GM18907 (cell line): ENCODE measurements at regions not wholly inside any gene's neighbourhood (a gene's known extent, or its start where the extent isn't known, plus 50 kb on each side); places are given as distances from the start of the nearest gene placed in this dataset.

ENCODE experiments used
- ATAC-seq: cut with Tn5 transposase; IDR thresholded peaks from one replicate; pipeline ENCODE4 v1.9.1; 2021; ENCODE audit warnings: mild to moderate bottlenecking, moderate library complexity; ENCODE audit not compliant: unreplicated experiment

DNA sequence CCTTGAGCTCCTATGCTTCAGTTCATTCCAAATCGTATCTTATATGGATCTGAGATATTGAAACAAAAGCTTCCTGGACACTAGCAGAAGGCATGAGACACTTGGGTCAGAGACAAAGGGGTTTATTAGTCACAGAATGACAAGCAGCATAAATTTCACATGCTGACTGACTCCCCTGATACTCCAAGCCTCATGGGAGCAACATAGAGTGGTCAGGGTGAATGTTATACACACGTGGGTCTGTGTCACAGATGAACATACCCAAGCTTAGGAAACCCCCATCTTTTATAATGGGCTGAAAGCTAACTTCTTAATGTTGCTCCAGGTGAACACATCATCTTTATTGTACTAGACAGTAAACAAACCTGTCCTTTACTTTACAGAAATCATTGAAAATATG, 599.9 kb upstream of the RGS18 start:
- peak; percentile 67 for ATAC-seq

DNA sequence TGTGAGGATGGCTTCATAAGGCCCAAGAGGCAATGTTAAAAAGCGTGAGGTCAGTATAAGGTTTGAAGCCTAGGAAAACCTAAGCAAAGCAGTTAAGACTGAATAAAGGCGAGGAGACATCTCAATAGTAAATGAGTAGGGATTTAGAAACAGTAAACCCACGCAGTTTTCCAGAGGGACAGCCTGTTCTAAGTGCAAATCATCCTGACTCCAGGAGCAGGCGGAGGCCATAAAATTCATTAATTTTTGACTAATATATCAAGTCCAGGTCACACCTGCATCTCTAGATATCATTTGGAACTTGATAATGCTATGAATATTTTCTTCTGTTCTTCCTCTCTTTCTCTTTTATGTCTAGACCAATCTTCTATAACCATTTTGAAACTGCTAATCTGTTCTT, 597.0 kb upstream of the RGS18 start:
- no peak for ATAC-seq

DNA sequence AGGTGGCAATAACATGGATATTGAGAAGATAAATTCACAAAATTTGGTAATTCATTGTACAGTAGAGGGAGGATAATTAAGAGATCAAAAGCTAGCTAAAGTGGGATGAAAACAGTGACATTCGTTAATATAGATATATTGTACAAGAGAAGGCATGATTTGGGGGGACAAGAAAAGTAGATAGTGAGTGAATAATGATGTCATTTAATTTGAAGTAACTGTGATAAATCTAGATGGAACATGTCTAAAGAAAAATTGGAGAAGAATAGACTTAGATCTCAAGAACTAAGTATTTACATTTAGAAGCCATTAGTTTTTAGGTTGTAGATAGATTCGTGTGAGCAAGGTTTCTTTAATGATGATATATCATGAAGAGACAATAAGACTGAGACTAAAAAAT, 594.0 kb upstream of the RGS18 start:
- no peak for ATAC-seq

DNA sequence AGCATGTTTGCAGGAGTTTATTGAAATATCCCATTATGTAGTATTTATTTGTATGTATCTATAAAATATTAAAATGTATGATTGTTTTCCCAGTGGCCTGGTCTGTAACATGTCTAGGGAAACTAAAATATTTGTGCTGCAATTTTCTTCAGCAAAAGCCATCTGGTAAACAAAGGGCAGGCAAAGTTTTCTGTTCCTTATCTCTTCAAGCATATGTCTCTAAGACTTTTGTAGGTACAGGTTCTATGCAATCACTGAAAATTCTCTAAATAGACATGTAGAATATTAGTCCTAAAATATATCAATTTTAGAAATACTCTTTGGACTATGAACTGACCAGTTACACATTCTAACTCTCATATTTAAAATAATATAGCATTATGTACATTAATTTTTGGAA, 585.8 kb upstream of the RGS18 start:
- no peak for ATAC-seq

DNA sequence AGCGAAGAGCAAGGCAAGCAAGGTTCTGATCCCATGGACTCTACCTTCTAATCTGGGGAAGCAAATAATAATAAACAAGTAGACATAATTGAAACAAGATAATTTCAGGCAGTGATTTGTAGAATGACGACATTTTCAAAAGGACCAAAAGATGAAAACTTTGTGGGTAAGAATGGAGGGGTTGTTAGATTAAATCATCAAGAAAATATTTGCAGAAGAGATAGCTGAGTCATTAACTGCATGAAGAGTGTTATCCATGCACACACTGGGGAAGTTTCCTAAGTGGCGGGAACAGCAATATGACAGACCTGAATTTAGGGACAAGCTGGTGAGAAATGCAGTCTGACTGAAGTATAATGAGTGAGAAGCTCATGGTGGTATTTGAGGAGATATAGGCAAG, 583.1 kb upstream of the RGS18 start:
- no peak for ATAC-seq

DNA sequence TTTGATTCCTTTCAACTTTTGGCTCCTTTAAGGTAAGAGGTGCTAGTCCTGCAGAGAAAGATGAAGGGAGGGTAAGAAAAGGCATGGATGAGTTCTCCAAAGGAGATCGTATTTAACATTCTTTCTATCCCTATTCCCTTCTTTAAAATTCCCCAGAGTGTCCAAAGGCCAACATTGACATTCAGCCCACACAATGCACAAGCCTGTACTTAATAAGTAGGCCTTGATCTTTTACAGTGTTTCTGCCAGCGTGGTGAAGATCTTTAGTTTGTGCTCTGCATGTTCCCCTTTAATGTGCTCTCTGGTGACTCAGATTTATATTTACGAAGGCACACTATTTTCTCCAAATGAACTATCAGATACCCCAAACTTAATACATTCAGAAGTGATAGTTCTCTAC, 582.5 kb upstream of the RGS18 start:
- no peak for ATAC-seq

DNA sequence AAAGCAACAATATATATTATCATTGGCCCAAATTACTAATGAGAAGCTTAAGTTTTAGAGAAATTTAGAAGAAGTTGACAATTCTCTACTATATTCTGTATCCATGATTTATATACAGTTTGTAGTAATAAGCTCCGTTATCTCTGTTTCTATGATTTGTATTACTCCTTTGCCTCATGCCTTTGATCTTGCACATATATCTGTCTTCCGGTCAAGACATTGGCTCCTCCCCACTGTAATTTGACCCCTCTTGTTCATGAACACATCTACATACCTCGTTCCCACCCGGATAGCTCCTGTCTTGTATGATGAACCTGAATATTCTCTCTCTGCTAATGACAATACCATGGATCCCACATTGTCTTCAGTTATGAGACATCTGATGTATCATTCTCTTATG, 581.0 kb upstream of the RGS18 start:
- no peak for ATAC-seq

DNA sequence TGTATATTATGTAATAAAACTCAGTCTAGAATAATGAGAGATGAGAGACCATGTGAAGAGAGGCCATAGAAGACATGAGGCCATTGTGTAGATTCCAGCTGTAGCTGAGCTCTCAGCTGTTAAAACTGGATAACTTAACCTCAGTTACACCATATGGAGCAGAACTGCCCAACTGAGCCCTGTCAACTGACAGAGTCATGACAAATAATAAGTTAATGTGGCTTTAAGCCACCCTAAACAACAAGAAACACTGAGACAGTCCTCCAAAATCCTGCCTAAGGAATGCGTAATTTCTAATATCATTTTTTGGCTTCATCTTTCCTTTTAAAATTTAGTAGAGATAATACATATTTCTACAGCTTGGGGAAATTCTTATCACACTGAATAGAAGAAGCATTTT, 580.0 kb upstream of the RGS18 start:
- no peak for ATAC-seq

DNA sequence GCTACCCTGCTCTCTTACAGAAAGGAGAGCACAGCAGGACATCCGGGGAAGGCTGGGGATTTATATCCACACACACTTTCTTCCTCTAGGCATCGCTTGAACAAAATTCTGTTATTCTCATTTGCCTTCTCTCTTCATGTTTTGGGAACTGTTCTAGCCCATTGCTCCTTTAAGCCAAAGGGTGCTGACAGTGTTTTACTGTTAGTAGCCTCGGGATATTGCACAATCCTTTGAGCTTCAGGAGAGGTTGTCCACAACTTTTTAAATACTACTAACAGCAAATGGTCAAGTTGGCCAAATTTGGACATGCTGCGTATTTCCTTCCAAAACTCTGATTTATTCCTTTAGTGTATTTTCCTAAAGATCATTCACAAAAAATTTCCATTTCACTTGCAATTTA, 579.2 kb upstream of the RGS18 start:
- ATAC-seq, result no peak

DNA sequence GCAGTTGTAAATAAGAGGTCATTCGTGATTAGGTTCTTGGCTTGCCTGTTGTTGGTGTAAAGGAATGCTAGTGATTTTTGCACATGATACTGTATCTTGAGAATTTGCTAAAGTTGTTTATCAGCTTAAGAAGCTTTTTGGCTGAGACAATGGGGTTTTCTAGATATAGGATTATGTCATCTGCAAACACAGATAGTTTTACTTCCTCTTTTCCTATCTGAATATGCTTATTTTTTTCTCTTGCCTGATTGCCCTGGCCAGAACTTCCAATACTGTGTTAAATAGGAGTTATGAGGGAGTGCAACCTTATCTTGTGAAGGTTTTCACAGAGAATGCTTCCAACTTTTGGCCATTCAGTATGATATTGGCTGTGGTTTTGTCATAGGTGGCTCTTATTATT, 576.1 kb upstream of the RGS18 start:
- ATAC-seq, result peak; percentile 89

DNA sequence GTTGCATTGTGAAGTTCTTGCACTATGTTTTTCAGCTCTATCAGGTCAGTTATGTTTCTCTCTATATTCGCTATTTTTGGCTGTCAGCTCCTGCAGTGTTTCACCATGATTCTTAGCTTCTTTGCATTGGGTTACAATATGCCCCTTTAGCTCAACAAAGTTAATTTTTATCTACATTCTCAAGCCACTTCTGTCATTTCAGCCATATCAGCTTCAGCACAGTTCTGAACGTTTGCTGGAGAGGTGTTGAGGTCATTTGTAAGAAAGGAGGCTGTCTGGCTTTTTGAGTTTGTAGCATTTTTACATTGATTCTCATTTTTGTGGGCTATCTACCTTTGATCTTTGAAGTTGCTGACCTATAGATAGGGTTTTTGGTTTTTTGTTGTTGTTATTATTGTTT, 573.2 kb upstream of the RGS18 start:
- ATAC-seq, result no peak

DNA sequence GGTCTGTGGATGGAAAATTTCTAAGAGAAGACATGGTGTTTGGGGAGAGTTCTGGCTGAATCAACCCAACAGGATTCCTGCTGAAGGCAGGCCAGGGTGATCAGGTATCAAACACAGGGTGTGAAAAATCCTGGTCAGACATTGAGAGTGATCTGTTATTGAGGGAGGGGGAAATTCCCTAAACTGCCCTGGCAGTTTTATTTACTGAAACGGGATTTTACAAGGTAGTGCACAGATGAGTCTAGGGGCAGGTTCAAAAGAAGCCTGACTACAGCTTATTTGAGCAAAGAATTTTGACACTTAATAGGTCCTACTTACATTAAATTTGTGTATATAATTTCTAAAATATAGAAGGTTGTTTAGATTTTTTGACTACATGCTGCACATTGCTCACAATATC, 569.4 kb upstream of the RGS18 start:
- ATAC-seq, result no peak

DNA sequence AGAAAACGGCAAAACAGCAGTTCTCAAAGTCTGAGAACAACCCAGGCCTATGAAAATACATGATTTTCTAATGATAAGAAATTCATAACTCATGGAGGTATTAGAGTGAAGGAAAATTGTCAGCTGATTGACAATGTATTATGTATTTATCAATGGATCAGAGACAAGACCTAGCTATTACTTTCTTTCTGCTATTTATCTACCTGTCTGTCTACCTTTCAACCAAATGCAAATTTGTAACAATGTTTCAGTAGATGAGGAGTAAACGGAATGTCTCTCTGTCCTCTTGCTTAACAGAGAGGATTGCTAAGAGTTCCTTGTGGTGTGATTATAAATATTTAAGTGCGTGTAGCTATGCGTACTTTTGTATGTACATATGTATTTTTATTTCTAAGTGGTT, 568.7 kb upstream of the RGS18 start:
- ATAC-seq, result no peak

DNA sequence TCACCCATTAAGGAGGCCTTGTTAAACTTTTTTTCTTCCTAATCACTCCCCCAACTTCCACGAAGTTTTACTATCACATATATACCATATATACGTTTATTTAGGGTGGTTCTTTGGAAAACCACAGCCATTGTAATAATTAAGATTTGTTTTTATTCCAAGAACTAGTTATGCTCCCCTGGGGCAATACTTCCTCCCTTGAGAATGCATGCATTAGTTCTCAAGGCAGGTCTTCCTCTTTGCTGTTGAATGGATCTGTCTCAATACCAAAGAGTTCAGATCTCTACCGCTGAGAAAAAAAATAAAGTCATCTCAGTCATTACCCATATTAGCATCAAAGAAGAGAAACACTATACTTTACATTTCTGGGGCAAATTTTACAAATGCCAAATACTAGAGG, 567.7 kb upstream of the RGS18 start:
- no peak for ATAC-seq

DNA sequence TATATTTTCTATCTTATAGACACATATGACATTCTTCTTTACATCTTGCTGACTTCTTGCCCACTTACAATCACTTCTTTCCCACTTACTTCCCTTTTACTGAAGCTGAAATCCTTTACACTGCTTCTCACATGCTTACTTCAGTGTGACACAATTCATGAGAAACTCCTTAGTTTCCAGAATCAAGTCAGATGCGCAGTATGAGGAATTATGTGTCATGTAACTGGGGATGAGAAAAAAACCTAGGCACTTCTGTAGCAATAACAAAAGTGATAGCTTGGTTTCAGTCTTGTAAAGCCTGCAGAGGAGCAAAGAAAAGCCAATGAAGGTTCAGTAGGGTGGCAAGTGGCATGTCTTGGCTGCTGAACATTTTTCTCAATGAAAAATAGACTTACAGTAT, 566.2 kb upstream of the RGS18 start:
- ATAC-seq, result no peak

DNA sequence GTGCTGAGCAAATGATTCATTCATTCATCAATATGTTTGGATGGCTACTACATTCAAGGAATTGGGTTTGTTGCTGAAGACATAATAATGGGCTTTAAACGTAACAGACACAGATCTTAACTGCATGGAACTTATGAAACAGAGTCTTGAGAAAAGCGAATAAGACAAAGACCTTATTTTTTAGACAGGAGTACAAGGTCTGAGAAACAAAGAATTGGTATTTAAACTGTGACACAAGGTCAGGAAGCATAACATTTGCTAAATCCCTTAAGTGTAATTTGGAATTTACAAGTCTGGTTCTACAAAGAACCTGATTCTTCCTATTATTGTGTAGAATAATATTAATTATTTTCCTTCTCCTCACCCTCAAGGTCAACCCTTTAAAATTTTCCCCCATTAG, 565.4 kb upstream of the RGS18 start:
- no peak for ATAC-seq

DNA sequence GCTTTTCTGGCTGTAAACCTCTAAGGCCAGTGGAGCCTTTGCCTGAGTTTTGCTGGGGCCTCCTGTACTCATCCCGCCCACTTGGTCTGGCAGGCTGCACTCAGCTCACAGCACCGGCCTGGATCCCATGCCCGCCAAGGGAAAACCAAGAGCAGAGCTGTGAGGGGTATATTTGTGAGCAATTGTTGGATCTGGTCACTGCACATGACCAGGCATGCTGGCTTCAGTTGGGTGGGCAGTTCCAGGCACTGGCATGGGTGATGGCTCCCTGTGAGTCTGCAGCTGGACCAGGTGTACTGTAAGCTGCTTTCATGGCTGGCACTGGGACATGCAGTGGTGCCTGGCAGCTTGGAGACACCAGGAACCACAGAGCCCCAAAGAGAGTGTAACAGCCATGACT, 563.1 kb upstream of the RGS18 start:
- ATAC-seq, result no peak

DNA sequence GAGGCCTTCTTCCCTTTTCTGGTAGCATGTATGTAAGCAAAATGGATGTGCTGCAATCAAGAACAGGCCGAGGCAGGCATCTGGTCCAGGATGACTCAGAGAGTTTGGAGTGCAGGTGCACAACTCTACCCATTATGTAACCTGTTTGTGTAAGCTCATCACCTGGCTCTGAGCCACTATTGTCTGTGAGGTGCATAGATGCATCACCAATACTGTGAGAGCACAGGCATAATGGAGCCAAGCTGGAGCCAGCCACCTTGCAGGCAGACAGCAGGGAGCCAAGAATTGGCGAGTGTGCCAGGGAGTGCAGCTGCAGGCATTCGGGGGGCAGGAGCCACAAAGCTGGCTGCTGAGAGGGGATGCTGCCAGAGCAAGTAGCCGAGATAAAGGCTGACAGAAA, 549.9 kb upstream of the RGS18 start:
- ATAC-seq, result no peak

DNA sequence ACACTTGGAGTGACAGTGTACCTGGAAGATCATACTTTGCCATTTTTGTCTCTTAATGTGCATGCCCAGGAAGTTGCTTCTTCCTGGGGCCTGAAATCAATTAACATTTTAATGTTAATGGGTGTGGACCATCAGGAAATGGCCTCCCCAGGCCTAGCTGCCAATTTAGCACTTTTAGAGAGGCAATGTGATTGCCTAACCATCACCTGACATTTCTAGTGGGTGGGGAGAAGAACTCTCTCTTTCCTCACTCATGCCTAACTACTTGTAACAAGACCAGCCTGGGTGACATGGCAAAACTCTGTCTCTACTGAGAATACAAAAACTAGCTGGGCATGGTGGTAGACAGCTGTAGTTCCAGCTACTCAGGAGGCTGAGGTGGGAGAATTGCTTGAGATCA, 549.0 kb upstream of the RGS18 start:
- ATAC-seq, result no peak

DNA sequence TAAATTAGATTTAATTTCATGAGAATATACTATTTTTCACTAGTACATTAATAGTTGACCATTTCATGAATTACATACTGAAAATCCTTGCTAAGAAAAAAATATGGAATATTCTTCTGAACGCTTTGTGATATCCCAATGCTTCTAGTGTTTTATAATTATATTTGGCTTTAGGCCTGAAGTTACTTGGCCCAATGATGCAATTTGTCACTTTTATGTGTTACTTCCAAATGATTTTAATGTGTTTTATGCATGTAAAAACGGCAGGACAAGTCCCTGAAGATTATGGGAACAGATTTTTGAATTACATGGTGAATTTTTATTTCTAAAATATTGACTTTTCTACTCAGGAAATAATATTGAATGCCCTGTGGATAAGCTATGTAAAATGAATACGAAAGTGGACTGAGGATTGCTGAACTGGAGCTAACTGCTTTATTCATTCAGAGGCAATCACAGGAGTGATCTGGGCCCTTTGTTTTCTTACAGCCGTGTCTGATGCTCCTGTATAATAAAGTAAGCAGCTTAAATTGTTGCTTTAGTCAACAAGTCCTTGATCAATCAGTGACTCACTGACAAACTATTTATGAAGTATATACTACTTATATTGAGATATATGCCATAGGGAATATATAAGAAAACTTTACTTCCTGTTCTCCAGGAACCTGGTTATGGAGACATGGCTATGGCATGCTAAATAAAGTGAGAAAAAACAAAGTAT, 543.0 kb upstream of the RGS18 start:
- no peak for ATAC-seq

DNA sequence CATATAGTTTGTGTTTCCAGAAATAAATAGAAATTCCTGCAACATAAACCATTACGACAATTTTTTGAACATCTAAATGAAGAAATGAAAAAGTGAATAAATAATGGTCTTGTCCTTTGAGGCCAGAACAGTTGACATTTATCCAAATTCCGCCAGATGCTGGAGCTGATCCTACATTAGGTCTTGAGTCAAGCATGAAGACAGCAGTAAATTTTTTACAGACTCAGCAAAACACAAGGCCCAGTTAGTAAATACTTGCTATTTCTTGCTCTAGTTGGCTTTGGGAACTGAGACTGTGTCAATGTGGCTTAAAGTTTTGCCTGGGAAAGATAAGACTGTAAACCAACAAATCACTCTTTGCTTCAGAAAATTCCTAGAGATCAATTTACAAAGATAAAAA, 540.1 kb upstream of the RGS18 start:
- ATAC-seq, result no peak

DNA sequence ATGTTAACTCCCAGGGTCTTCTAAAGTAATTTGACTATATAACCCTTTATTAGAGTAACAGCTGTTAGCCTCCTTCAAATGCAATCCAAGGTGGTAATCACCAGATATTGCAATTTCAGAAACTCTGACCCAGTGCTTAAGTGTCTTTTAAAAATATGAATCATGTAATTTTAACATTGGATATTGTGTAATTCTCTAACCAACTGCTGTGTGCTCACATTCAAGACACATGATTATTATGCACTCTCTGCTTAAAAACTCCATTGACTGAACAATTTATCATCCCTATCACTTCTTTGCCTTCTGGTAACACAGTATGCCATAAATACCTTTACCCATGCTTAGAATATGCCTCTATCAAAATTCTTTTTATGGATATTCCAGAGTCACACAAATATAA, 537.4 kb upstream of the RGS18 start:
- ATAC-seq, result no peak

DNA sequence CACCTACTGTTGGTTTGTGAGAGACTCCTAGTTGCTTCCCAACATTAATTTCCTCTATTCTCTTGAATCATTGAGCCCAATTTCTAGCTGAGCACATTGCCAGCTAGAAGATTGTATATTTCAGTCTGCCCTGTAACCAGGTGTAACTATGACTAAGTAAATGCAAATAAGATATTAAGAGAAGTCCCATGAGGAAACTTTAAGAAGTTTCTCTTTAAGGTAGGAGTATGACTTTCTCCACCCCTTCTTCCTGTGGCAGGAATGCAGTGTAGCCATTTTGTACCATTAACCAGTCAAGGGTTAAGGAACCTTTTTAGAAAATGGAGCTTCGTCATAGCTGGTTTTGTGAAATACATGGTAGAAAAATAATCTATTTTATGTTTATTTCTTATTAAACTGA, 534.2 kb upstream of the RGS18 start:
- ATAC-seq, result no peak

DNA sequence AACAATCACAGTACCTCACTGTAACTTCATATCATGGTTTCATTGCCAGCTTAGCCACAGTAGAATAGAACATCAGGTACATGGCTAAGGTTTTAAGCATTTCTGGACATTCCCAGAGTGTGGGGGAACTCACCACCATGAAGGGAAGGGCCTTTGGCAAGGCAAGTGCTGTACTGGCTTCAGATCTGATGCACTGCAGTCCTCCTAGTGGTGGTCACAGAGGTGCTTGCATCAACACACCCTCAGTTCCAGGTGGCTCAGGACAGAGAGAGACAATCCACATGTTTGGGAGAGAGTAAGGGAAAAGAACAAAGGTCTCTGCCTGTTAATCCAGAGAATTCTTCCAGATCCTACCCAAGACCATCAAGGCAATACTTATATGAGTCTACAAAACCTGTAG, 528.4 kb upstream of the RGS18 start:
- no peak for ATAC-seq
